Right renal cortex interstitium (tissue), 3 donors: ENCODE measurements at regions not wholly inside any gene's neighbourhood (a gene's known extent, or its start where the extent isn't known, plus 50 kb on each side); places are given as distances from the start of the nearest gene placed in this dataset.

Experiments used
- DNase-seq, 3 donors: peaks; one replicate each; pipeline ENCODE4 v3.0.0-alpha.2; 2013; ENCODE audit warnings: low read depth in 3 of 3, low spot score in 2 of 3

DNA sequence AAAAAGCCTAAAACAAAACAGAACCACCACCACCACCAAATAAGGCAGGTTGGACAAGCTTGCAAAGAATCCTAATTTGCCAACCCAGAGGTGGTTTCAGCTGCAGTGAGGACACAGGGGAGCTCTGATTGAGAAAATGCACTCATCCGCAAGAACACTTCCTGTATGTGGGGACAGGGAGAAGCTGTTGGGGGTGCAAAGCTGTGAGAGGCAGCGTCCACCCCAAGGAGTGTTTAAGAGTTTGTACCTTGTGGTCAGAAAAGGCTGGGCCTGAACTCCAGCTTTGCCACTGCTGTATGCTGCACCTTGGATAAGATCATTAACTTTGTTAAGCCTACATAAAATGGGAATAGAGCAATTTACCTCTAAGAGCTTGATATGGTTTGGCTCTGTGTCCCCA, 511.7 kb downstream of the BNC2 start:
- DNase-seq: no peak
